GM03348 (cell line): ENCODE measurements at regions not wholly inside any gene's neighbourhood (a gene's known extent, or its start where the extent isn't known, plus 50 kb on each side); places are given as distances from the start of the nearest gene placed in this dataset.
A peak's percentile ranks its signal among the peaks of the same experiment; 100 is the strongest.
"Not testable (repeated sequence)": the region's sequence is repeated elsewhere in the genome, so short reads cannot be mapped to it uniquely, and the experiment has no call there.

Experiments
- DNase-seq: peaks from one replicate; pipeline ENCODE4 v3.0.0; 2012; ENCODE audit warnings: low spot score

GRCh38 chr2:234275515-234275914, 221.4 kb downstream of the ARL4C start:
- DNase-seq, result no peak

GRCh38 chr2:234273887-234274584, 222.8 kb downstream of the ARL4C start:
- no peak for DNase-seq

- no peak for DNase-seq
Observed at GRCh38 chr2:234272069-234272850, 221.8 kb downstream of the SPP2 start.

GRCh38 chr2:234271338-234271737, 220.8 kb downstream of the SPP2 start:
- no peak for DNase-seq

GRCh38 chr2:234269769-234270204, 219.3 kb downstream of the SPP2 start:
- DNase-seq, result peak; percentile 25

- no peak for DNase-seq
Observed at GRCh38 chr2:234267534-234267933, 217.0 kb downstream of the SPP2 start.

- no peak for DNase-seq
Observed at GRCh38 chr2:234266952-234267351, 216.4 kb downstream of the SPP2 start.

GRCh38 chr2:234265206-234265605, 214.7 kb downstream of the SPP2 start:
- DNase-seq, result no peak

- DNase-seq, result no peak
Observed at GRCh38 chr2:234261736-234262135, 211.2 kb downstream of the SPP2 start.

GRCh38 chr2:234259440-234259839, 208.9 kb downstream of the SPP2 start:
- no peak for DNase-seq

- peak; percentile 68 for DNase-seq
Observed at GRCh38 chr2:234258562-234259141, 208.2 kb downstream of the SPP2 start.

GRCh38 chr2:234257859-234258561, 207.5 kb downstream of the SPP2 start:
- peak; percentile 91 for DNase-seq

GRCh38 chr2:234256516-234256915, 206.0 kb downstream of the SPP2 start:
- DNase-seq, result no peak

GRCh38 chr2:234254783-234255521, 204.4 kb downstream of the SPP2 start:
- DNase-seq, result no peak

GRCh38 chr2:234252772-234253171, 202.3 kb downstream of the SPP2 start:
- no peak for DNase-seq

GRCh38 chr2:234251326-234252271, 201.1 kb downstream of the SPP2 start:
- peak; percentile 89 for DNase-seq

- DNase-seq, result no peak
Observed at GRCh38 chr2:234250926-234251325, 200.4 kb downstream of the SPP2 start.

- peak; percentile 74 for DNase-seq
Observed at GRCh38 chr2:234249873-234250272, 199.4 kb downstream of the SPP2 start.

GRCh38 chr2:234249034-234249735, 198.7 kb downstream of the SPP2 start:
- no peak for DNase-seq

GRCh38 chr2:234248213-234248710, 197.8 kb downstream of the SPP2 start:
- DNase-seq, result not testable (repeated sequence)
